Ammon's horn (tissue), 1 donor: ENCODE measurements at regions not wholly inside any gene's neighbourhood (a gene's known extent, or its start where the extent isn't known, plus 50 kb on each side); places are given as distances from the start of the nearest gene placed in this dataset.

Experiments
- DNase-seq: peaks from one replicate; pipeline ENCODE4 v3.0.0-alpha.2; 2016; ENCODE audit warnings: low spot score

GRCh38 chr12:98274430-98275130, 240.8 kb upstream of the TMPO start:
- DNase-seq: no peak

- DNase-seq: no peak
Measured at GRCh38 chr12:98275131-98275475, 240.3 kb upstream of the TMPO start.

GRCh38 chr12:98280152-98280551, 235.2 kb upstream of the TMPO start:
- no peak for DNase-seq

GRCh38 chr12:98280621-98281020, 234.8 kb upstream of the TMPO start:
- no peak for DNase-seq

- DNase-seq: no peak
Measured at GRCh38 chr12:98291828-98292227, 223.6 kb upstream of the TMPO start.

GRCh38 chr12:98294051-98294805, 221.2 kb upstream of the TMPO start:
- DNase-seq: no peak

GRCh38 chr12:98295681-98296080, 219.7 kb upstream of the TMPO start:
- no peak for DNase-seq

- DNase-seq: no peak
Measured at GRCh38 chr12:98296462-98297079, 218.8 kb upstream of the TMPO start.

GRCh38 chr12:98297538-98297937, 217.9 kb upstream of the TMPO start:
- DNase-seq: no peak

- DNase-seq: no peak
Measured at GRCh38 chr12:98308141-98308540, 207.2 kb upstream of the TMPO start.

- DNase-seq: no peak
Measured at GRCh38 chr12:98317939-98318899, 197.2 kb upstream of the TMPO start.

- DNase-seq: no peak
Measured at GRCh38 chr12:98319716-98320425, 195.5 kb upstream of the TMPO start.

GRCh38 chr12:98325003-98325402, 190.4 kb upstream of the TMPO start:
- DNase-seq: no peak

- no peak for DNase-seq
Measured at GRCh38 chr12:98328467-98328866, 186.9 kb upstream of the TMPO start.

- no peak for DNase-seq
Measured at GRCh38 chr12:98329589-98329988, 185.8 kb upstream of the TMPO start.

GRCh38 chr12:98332642-98333041, 182.7 kb upstream of the TMPO start:
- no peak for DNase-seq

GRCh38 chr12:98334768-98335167, 180.6 kb upstream of the TMPO start:
- no peak for DNase-seq

GRCh38 chr12:98341026-98341425, 174.4 kb upstream of the TMPO start:
- DNase-seq: no peak

GRCh38 chr12:98341732-98342131, 173.7 kb upstream of the TMPO start:
- DNase-seq: no peak

GRCh38 chr12:98343002-98343567, 172.3 kb upstream of the TMPO start:
- no peak for DNase-seq
